ENCODE measurements at regions not wholly inside any gene's neighbourhood (a gene's known extent, or its start where the extent isn't known, plus 50 kb on each side); places are given as distances from the start of the nearest gene placed in this dataset.

DNA sequence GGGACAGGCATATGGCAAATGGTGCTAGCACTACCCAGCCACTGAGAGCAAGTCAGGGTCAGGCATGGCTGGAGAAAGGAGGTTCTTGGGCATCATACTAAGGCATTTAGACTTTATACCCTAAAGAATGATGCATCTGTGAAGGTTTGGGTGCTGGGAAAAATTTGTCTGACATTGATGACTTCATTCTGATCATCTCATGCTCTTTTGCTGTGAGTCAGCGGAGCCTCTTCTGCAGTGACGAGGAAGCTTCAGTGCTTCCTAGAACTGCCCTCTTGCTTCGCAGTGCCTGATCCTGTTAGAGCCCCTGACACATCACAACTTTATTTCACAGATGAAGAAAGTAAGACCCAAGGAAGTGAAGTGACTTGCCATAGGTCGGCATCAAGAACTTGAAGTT, 266.6 kb upstream of the GAS1 start:
- TF ChIP-seq, protein P1, sequence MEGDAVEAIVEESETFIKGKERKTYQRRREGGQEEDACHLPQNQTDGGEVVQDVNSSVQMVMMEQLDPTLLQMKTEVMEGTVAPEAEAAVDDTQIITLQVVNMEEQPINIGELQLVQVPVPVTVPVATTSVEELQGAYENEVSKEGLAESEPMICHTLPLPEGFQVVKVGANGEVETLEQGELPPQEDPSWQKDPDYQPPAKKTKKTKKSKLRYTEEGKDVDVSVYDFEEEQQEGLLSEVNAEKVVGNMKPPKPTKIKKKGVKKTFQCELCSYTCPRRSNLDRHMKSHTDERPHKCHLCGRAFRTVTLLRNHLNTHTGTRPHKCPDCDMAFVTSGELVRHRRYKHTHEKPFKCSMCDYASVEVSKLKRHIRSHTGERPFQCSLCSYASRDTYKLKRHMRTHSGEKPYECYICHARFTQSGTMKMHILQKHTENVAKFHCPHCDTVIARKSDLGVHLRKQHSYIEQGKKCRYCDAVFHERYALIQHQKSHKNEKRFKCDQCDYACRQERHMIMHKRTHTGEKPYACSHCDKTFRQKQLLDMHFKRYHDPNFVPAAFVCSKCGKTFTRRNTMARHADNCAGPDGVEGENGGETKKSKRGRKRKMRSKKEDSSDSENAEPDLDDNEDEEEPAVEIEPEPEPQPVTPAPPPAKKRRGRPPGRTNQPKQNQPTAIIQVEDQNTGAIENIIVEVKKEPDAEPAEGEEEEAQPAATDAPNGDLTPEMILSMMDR (IDR thresholded peaks at IDR 0.05; ENCODE audit: insufficient read depth, low read length) = no peak
- TF ChIP-seq GABPA (IDR thresholded peaks at IDR 0.05; ENCODE audit: low read depth) (no peak), SPI1 (IDR thresholded peaks at IDR 0.05; ENCODE audit: borderline replicate concordance, low read depth) (no peak), POLR2AphosphoS5 (IDR thresholded peaks at IDR 0.05; ENCODE audit: low read depth) (no peak)
- TF ChIP-seq, protein P2, sequence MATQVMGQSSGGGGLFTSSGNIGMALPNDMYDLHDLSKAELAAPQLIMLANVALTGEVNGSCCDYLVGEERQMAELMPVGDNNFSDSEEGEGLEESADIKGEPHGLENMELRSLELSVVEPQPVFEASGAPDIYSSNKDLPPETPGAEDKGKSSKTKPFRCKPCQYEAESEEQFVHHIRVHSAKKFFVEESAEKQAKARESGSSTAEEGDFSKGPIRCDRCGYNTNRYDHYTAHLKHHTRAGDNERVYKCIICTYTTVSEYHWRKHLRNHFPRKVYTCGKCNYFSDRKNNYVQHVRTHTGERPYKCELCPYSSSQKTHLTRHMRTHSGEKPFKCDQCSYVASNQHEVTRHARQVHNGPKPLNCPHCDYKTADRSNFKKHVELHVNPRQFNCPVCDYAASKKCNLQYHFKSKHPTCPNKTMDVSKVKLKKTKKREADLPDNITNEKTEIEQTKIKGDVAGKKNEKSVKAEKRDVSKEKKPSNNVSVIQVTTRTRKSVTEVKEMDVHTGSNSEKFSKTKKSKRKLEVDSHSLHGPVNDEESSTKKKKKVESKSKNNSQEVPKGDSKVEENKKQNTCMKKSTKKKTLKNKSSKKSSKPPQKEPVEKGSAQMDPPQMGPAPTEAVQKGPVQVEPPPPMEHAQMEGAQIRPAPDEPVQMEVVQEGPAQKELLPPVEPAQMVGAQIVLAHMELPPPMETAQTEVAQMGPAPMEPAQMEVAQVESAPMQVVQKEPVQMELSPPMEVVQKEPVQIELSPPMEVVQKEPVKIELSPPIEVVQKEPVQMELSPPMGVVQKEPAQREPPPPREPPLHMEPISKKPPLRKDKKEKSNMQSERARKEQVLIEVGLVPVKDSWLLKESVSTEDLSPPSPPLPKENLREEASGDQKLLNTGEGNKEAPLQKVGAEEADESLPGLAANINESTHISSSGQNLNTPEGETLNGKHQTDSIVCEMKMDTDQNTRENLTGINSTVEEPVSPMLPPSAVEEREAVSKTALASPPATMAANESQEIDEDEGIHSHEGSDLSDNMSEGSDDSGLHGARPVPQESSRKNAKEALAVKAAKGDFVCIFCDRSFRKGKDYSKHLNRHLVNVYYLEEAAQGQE (IDR thresholded peaks at IDR 0.05; ENCODE audit: insufficient replicate concordance, low read depth) = no peak
- no peak overlapping the region for H3K27ac ChIP-seq (replicated peaks)
- no peaks in the 10 kb centered on the region for H3K27me3 ChIP-seq (ENCODE audit: insufficient read depth, poor library complexity, severe bottlenecking)
- no peak for DNase-seq (ENCODE audit: low read depth in 1 of 2, low spot score in 1 of 2)
- no peak overlapping the region for H3K4me3 ChIP-seq (replicated peaks; ENCODE audit: insufficient read depth, low read length)

DNA sequence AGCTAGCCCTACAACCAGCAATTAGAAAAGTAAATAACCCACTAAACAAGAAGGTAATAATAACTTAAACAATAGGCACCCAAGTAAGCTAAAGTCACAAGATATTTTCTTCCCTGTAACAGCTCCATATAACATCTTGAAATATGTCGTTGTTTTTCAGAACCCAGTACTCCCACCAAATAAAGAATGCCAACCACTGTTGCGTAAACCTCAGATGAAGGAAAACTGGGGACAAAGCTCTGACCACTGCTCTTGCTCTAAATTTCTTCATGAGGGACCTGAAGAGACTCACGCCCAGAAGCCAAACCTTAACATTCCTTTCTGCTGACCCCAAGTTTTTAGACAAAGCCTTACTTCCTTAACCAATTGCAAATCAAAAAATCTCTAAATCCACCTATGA, 267.7 kb upstream of the GAS1 start:
- no peak overlapping the region for H3K4me3 ChIP-seq (replicated peaks; ENCODE audit: insufficient read depth, low read length)
- no peak for TF ChIP-seq SPI1 (IDR thresholded peaks at IDR 0.05; ENCODE audit: borderline replicate concordance, low read depth)
- TF ChIP-seq, protein P2 (IDR thresholded peaks at IDR 0.05; ENCODE audit: insufficient replicate concordance, low read depth) = no peak
- TF ChIP-seq GABPA (IDR thresholded peaks at IDR 0.05; ENCODE audit: low read depth) = no peak
- no peak for TF ChIP-seq POLR2AphosphoS5 (IDR thresholded peaks at IDR 0.05; ENCODE audit: low read depth)
- H3K27me3 ChIP-seq (ENCODE audit: insufficient read depth, poor library complexity, severe bottlenecking) = peaks cover 3% of the 10 kb centered on the region
- no peak for DNase-seq (ENCODE audit: low read depth in 1 of 2, low spot score in 1 of 2)
- no peak overlapping the region for H3K27ac ChIP-seq (replicated peaks)

DNA sequence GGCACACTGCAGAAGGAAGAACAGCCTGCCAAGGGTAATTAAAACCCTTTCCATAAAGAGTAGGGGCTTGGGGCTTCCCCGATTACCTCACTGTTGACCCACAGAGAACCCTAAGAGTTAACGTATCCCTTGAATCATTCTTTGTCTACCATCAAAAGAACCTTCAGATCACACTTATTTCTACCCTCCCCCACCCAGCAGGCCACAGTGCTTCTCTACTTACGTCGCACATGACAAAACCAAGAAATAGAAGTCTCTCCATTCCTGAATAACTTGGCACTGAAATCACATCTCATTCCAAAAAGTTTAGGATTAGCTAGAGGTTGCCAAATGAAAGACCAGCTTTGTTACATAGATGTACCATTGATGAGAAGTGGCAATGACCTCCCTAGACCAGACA, 268.7 kb upstream of the GAS1 start:
- TF ChIP-seq SPI1 (IDR thresholded peaks at IDR 0.05; ENCODE audit: borderline replicate concordance, low read depth) = no peak
- TF ChIP-seq, protein P2 (IDR thresholded peaks at IDR 0.05; ENCODE audit: insufficient replicate concordance, low read depth) = no peak
- TF ChIP-seq POLR2AphosphoS5 (IDR thresholded peaks at IDR 0.05; ENCODE audit: low read depth) = no peak
- no peak for TF ChIP-seq GABPA (IDR thresholded peaks at IDR 0.05; ENCODE audit: low read depth)
- TF ChIP-seq, protein P1 (IDR thresholded peaks at IDR 0.05; ENCODE audit: insufficient read depth, low read length) = no peak
- Histone ChIP-seq H3K27me3 (ENCODE audit: insufficient read depth, poor library complexity, severe bottlenecking) (peaks cover 3% of the 10 kb centered on the region), H3K27ac (replicated peaks) (no peak overlapping the region), H3K4me3 (replicated peaks; ENCODE audit: insufficient read depth, low read length) (no peak overlapping the region)
- DNase-seq (ENCODE audit: low read depth in 1 of 2, low spot score in 1 of 2) = no peak
